HG02623 (cell line): ENCODE measurements at regions not wholly inside any gene's neighbourhood (a gene's known extent, or its start where the extent isn't known, plus 50 kb on each side); places are given as distances from the start of the nearest gene placed in this dataset.

Experiments
- ATAC-seq: cut with Tn5 transposase; IDR thresholded peaks from one replicate; pipeline ENCODE4 v1.9.1; 2021; ENCODE audit warnings: moderate library complexity; ENCODE audit not compliant: unreplicated experiment

DNA sequence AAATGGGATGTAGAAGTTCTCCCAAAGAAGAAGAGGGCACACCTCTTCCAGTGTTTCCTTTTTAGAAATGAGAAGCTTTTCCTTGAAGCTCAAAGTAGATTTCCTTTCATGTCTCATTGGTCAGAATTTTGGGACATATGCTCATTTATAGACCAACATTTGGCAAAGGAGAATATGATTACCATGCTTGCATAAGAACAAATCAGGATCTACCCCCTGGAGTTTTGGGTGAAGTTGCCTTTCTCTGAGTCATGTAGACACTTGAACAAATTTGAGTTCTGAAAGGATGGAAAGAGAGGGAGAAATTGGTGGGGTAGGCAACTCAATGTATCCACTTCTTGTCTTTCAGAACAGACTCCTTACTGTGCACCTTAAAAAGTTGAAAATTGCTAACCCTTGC, 409.0 kb downstream of the SLC4A3 start:
- no peak for ATAC-seq

DNA sequence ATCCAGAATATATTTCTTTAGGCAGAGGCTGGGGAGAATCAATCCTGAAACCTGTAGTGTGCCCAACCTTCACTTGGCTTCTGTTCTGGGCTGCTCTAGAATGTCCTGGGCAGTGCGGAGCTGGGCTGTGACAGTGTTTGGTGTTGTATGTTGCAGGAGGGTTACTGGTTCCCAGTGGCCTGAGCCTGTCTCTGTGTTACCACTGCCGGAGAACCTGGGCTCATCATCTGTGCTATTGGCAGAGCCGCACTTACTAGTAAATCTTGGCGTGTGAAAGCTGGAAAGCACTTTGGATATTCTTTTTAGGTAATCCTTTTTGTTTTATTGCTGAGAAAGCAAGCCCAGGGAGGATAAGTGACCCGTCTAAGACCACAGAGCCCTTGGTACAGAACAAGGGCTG, 412.9 kb downstream of the SLC4A3 start:
- ATAC-seq, result no peak

DNA sequence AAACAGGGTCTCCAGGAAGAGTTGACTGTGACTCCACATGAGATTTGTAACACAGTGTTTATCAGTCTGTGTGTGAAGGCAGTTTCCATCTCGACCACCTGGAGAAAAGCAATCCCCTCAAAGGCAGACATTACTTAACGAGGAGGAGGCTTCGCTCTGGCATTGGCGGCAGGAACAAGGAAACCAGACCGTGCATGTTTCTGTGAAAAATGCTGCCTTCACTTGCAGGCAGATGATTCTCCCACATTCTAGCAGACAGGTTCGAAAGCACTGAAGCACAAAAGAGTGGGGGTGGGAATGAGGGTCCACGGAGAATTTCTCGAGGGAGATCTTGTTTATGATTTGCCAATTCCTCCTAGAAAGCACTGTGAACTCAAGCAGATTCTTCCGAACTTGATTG, 414.0 kb downstream of the SLC4A3 start:
- no peak for ATAC-seq

DNA sequence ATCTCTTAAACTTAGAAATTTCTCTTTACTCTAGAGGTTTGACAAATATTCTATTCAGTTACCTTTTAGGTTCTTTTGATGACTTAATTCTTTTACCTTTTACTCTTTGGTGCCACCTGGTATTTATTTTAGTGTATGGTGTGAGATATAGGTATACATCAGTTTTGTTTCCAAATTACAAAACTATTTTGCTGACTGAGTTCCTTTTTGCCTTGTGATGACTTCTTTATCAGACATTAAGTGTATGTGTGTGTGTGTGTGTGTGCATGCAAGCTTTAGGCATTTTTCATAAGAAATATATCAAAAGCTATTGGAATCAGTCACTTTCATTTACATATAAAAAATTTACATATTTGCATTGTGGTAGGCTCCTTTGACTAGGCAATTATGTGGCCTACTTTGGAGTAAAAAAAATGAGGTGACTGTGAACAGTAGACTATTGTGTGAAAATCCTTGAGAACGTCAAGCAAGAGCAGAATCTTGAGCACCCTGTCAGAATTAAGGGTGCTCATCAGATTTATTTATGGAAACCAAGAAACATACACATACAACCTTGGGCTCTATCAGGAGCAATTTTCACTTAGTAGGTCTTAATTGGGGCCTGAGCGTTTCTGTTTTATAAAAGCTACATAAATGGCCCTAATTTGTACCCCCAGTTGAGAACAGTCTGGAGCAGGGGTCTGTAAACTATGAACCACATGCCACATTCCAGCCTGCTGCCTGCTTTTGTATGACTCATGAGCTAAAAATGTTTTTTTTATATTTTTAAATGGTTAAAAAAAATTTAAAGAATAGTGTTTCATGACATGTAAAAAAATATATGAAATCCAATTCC, 415.9 kb downstream of the SLC4A3 start:
- no peak for ATAC-seq

DNA sequence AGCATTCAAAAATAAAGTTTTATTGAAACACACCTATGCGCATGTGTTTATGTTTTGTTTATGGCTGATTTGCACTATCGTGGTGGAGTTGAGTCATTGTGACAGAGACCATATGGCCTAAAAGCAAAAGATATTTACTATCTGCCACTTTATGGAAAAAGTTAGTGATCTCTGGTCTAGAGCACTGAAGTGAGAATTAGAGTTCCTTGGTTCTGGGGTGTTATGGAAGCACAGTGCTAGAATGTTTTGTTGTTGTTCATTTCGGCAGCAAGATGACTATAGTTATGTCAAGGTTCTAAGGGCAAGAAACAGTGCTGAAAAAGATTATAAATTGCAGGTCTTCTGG, 416.5 kb downstream of the SLC4A3 start:
- no peak for ATAC-seq

DNA sequence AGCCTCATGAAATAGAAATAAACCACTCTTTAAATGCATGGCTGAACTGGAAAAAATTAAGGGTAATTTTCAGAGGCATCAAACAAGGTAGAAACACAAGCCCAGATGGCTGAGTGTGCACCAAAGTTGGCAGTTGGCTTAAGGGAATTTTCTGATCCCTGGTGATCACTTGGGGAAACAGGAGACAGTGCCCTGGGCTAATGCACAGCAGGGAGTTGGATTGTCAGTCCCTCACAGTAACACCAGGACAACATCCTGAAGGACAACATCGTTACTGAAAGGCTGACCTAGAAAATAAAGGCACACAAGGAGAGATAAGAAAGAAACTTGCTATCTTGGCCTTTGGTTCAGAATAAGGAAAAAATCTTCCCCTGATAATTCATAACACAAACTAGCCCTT, 417.0 kb downstream of the SLC4A3 start:
- ATAC-seq, result no peak

DNA sequence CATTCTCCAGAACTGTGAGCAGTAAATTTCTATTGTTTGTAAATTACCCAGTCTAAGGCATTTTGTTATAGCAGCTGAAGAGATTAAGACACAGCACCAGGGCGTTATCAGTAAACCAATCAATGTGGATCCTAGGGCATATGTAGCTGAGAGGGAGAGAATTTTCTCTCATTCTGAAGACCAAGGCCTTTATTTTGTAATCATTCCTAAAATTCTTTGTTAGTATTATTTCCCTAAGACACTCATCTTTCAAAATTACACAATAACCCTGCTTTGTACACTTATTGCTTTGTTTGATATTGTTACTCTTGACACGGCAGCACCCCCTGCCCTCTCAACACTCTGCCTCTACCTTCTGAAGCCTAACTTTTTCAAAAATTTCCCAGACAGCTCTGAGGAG, 419.1 kb downstream of the SLC4A3 start:
- ATAC-seq, result no peak

DNA sequence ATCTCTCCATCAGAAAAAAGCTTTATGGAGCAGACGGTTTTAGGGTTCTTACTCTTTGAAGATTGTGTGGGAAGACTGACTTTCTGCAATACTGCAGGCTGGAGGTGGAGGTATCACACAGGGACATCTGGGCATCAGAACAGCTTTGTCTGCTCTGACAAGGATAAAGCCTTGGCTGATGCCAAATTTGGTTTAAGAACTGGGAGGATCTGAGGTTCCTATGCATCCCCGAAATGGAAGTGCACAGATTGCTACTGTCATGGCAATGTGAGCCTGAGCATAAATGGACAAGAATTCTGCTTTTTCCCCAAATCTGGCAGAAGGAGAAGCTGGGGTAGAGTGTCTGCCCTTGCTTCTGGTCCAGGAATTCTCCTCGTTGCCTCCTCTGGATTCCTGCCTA, 424.3 kb downstream of the SLC4A3 start:
- ATAC-seq, result no peak

DNA sequence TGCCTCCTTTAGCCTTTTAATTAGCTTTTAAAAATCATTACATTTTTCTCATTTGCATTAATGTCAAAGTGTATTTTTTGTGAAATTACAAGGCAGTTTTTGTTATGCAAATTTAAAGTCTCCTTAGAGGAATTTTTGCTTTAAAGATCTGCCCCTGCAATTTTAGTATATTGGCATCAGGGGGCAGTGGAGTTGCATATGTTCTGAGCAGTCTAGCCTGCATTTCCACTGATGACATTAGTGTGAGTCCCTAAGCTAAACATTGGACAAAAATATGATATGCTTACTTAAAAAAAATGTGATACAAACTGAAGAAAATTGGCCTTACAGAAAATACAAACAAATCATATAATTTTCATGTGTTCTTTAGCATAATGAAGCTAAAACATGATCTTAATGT, 426.5 kb downstream of the SLC4A3 start:
- ATAC-seq, result no peak

DNA sequence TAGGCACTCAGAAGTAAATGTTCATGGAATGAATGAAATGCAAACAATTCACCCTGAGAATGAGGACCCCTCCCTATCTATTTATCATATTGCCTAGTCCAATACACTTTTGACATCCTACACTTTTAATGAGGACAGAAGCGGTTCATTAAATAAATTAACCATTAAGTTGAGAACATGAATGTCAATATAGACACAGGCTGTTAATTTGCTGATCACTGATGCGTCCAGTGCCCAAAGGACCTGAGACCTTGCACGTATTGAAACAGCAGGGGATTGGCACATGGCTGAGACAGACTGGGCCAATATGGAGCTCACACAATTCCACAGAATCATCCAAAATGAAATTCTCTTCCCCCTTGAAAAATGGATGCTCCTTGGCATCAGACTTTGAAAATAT, 430.0 kb downstream of the SLC4A3 start:
- no peak for ATAC-seq

DNA sequence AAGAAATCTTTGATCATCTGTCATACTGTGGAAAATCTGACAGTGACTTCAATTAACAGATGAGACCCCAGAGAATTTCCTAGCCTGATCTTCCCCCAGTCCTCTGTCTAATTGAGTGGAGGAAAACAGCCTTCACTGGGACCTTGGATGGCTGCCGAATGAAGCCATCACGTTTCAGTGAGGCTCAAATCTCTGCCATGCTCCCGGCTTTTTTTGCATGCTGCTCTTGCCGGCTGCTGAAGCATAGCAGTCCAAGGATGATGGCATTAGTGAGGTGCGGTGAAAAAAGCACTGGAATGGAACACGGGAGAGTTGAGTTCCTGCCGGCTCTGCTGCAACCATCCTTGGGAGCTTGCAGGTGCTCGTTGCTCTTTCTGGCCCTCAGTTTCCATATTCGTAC, 430.5 kb downstream of the SLC4A3 start:
- ATAC-seq, result no peak

DNA sequence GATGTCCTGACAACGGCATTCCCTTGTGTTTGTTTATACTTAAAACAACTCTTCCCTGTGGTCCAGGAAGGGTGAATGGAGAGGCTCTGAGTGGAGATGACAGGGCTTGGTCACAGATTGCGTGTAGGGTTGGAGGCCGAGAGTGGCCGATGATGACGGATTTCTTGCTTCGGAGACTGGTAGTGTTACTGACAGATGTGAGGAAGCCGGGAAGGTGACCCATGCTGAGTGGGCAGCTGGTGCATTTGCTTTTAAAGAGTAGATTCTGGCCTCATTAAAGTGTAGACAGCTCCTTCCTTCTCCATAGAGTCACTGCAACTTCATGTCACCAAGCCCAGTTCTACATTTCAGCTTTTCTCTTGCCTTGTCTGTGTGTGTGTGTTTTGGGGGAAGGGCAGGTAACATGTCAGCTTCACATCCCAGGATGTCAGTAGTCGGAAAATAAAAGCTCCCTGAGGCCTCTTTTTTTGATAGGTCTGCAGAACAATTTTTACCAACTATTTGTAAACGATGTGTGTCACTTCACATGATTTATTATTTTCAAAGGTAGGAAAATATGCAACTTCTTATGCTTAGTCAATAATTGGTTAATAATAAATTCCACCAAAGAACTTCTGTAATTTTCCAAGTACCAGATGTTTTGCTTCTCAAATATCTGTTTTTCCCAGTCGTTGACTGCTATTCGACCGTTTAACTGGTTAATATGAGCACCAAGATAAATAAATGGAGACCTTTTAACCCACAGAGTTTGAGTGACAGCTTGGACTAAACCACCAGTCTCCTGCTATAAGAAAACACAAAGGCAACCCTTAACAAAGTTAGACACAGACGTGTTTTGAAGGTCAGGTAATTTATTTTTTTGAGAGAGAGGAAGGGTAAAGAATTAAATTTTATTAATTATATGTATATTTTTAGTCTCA, 436.9 kb downstream of the SLC4A3 start:
- no peak for ATAC-seq

DNA sequence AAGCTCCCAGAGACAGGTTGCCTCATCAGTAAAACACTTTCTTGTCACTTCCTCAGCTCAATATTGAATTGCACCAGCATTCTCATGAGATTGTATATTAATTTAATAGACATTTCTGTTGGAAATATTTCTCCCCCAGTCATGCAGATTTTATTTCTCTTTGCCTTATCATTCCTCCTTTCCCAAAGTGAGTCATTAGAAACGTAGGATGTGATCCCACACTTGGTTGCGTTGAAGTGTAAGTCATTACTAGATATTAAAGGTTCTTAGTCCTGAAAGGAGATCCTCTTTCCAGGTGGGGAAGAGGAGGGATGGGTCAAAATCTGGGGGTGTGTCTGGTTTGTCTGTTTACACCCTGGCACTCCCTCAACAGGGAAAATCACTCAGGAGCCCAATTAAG, 438.2 kb downstream of the SLC4A3 start:
- no peak for ATAC-seq

DNA sequence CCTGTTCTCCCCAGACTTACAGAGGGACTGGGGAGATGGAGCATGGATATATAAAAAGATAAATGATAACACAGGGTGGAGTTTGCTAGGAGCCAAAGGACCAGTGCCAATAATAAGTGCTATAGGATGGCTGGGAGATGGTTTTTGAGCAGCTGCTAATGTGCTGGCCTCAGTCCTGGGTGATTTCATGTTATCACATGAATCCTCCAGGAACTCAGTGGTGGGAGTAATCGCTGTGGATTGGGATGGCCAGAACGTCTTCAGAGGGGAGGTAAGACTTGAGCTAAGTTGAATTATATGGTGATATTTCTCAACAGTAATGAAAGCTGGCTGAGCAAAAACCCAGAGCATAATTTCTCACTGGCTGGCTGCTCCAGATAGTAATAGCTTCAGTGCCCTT, 441.4 kb downstream of the SLC4A3 start:
- ATAC-seq, result no peak

DNA sequence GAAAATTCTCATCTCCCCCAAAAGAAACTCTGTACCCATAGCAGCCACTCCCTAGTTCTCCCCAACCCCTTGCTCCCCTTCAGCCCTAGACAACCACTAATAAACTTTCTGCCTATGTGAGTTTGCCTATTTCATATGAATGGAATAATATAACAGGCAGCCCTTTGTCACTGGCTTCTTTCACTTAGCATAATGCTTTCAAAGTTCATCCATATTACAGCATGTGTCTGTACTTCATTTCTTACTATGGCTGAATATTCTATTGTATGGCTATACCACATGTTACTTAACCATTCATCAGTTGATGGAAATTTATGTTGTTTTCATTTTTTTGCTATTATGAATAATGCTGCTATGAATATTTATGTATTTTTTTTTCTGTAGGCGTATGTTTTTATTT, 442.9 kb downstream of the SLC4A3 start:
- no peak for ATAC-seq

DNA sequence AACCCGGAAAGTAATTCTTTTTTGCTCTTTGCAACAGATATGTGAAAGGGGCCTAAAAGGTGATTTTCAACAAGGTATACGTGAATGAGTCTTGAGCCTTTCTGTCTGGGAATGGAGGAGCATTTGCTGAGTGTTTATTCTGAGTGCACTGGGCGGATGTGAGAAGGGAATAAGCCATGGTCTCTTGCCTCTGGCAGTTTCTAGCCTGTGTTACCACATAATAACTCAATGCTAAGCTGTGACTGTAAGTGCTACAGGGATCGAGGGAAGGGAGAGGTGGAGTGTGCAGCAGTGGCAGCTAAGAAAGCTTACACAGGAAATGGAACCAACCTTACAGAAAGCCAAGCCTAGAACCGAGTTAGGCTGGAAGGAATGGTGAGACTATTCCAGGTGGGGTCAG, 444.3 kb downstream of the SLC4A3 start:
- no peak for ATAC-seq

DNA sequence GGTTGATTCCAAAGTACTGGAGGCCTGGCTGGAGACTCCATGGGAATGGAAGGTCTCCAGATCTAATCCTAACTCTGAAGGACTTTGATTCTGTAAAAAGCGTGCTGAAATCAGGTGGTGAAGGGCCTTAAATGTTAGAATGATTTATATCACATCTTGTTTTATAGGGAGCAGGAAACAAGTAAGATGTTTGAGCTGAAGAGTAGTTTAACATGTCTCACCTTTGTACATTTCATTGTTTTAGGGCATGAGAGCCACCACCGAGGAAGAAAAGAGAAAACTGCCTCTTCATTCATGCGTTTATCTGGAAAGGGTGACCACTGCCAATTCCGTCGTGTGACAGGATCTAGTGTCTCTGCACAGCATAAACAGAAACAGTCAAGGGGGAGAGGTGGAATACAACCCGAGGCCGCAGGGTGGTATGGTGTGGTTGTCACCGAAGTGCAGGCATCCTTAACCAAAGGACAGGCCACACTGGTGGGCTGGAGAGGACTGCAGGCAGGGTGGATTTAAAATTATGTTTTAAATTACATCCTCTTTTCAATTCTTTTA, 445.3 kb downstream of the SLC4A3 start:
- ATAC-seq, result no peak

DNA sequence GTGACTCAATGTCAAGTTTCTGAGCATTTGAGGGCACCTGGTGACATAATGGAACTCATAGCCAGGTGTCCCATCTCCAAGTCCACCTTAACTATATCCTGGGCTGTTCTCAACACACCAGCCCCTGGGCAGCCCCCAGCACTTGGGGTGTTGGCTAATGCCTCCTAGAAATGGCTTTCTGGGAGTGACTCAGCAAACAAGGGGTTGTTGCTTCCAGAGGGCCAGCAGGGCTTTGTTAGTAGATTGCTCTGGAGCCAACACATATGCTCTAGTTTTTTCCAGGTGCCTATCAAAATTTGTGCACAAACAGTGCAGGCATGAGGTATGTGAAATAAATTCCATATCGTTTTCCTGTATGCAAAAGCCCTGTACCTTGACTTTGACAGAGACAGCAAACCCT, 448.4 kb downstream of the SLC4A3 start:
- ATAC-seq, result no peak

DNA sequence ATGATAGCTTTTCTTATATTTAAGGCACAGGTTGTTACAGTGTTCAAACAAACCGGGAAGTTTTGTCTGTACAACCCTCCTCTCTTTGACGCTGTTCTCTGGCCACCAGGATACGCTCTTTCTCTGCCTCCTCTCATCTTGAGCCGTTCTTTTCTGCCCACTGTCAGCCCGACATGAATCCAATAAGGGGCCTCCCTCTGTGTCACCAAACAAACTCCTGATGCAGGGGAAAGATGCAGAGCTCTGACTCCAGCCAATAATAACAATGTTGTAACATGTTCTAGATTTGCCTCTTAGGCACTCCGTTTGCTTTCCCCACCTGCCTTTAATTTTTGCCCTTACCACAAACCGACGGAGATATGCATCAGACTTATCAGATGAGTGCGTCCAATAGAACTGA, 449.3 kb downstream of the SLC4A3 start:
- ATAC-seq, result no peak

DNA sequence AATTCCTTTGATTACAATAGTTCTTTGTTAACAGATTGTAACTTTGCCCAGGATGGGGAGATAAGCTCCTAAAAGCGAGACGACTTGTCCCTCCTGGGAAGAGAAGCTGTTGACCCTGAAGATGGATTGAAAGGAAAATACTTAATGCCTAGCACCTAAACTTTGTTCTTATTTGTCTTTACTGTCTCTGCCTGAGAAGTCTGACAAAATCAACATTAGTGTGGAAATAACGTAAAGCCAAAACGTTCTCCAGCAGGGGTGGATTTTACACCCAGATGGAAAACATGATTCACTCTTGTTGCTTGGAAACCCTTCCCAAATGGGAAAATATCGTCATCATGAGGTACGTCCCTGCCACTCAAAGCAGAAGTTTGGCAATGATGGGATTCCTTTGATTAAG, 450.1 kb downstream of the SLC4A3 start:
- ATAC-seq, result no peak

DNA sequence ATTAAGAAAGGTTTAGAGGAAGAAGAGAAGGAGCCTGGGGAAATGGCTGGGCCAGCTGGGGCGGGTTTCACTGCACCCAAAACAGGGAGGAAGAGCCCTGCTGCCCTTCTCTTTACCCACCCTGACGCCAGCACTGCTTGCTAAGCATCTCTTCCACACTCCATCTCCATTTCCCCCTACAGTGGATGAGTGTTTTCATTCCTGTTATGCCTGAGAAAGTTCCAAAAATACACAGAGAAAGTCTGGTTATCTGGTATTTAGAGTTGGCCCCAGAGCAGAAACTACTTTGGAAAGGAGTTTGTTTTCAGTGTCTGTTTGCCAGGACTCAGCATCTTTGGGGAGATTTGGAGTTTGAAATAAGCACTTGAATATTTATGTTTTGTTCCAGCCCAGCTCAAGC, 451.0 kb downstream of the SLC4A3 start:
- no peak for ATAC-seq

DNA sequence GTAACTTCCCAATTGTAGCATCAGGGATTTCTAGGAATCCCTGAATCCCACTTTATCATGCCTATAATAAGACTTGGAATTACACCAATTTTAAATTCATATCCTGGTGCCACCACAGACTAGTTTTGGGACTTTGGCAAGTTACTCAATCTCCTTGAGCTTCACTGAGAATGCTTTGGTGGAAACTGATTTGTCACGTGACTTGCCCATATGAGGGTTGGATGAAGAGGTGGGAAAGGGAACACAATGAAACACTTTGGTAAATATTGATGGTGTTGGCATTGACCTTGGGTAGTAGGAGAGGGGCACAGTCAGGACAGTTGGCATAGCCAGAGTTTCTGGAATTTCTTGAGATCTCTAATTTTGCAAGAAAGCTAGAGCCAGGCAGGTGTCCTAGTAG, 452.2 kb downstream of the SLC4A3 start:
- no peak for ATAC-seq
